ENCODE measurements at regions not wholly inside any gene's neighbourhood (a gene's known extent, or its start where the extent isn't known, plus 50 kb on each side); places are given as distances from the start of the nearest gene placed in this dataset.
A peak's percentile ranks its signal among the peaks of the same experiment; 100 is the strongest.

GRCh38 chr2:215876937-215877238 is 136.5 kb downstream of the MREG start (continued):
- 0 out of 2 replicates have a peak, but pooled peaks have one; percentile 10 for TF ChIP-seq TSC22D2 (CRISPR knock-in tag; IDR thresholded peaks at IDR 0.05; ENCODE audit: borderline replicate concordance)
- TF ChIP-seq ZSCAN9 (CRISPR knock-in tag; IDR thresholded peaks at IDR 0.05; ENCODE audit: borderline replicate concordance), result no peak
- TF ChIP-seq MIXL1 (CRISPR knock-in tag; IDR thresholded peaks at IDR 0.05), result 0 out of 2 replicates have a peak, but pooled peaks have one; percentile 8
- TF ChIP-seq, protein P1, sequence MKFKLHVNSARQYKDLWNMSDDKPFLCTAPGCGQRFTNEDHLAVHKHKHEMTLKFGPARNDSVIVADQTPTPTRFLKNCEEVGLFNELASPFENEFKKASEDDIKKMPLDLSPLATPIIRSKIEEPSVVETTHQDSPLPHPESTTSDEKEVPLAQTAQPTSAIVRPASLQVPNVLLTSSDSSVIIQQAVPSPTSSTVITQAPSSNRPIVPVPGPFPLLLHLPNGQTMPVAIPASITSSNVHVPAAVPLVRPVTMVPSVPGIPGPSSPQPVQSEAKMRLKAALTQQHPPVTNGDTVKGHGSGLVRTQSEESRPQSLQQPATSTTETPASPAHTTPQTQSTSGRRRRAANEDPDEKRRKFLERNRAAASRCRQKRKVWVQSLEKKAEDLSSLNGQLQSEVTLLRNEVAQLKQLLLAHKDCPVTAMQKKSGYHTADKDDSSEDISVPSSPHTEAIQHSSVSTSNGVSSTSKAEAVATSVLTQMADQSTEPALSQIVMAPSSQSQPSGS (CRISPR knock-in tag; IDR thresholded peaks at IDR 0.05), result no peak
- peak; percentile 10 for TF ChIP-seq ASH2L (IDR thresholded peaks at IDR 0.05; ENCODE audit: insufficient read length, low read depth, low read length)
- TF ChIP-seq, protein P2, sequence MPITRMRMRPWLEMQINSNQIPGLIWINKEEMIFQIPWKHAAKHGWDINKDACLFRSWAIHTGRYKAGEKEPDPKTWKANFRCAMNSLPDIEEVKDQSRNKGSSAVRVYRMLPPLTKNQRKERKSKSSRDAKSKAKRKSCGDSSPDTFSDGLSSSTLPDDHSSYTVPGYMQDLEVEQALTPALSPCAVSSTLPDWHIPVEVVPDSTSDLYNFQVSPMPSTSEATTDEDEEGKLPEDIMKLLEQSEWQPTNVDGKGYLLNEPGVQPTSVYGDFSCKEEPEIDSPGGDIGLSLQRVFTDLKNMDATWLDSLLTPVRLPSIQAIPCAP (CRISPR knock-in tag; IDR thresholded peaks at IDR 0.05; ENCODE audit: low read depth), result no peak
- no peak for TF ChIP-seq ZNF530 (CRISPR knock-in tag; IDR thresholded peaks at IDR 0.05; ENCODE audit: low read depth)
- no peak for TF ChIP-seq ZBTB26 (CRISPR knock-in tag; IDR thresholded peaks at IDR 0.05; ENCODE audit: borderline replicate concordance)
- no peak for TF ChIP-seq KDM1A (CRISPR knock-in tag; IDR thresholded peaks at IDR 0.05)
- TF ChIP-seq PRDM4 (CRISPR knock-in tag; IDR thresholded peaks at IDR 0.05; ENCODE audit: borderline replicate concordance), result no peak
- TF ChIP-seq ZNF879 (CRISPR knock-in tag; IDR thresholded peaks at IDR 0.05), result no peak
- TF ChIP-seq ZNF775 (CRISPR knock-in tag; IDR thresholded peaks at IDR 0.05; ENCODE audit: borderline replicate concordance), result no peak
- no peak for TF ChIP-seq ZFP36 (IDR thresholded peaks at IDR 0.05; ENCODE audit: borderline replicate concordance, low read depth, low read length, partially characterized antibody)
- no peak for TF ChIP-seq MAFG (CRISPR knock-in tag; IDR thresholded peaks at IDR 0.05)

Measured in HepG2 (cell line).